GM10248 (cell line): ENCODE measurements at regions not wholly inside any gene's neighbourhood (a gene's known extent, or its start where the extent isn't known, plus 50 kb on each side); places are given as distances from the start of the nearest gene placed in this dataset.

Source experiments
- CTCF ChIA-PET: fragments of 300-600 bp; sonication (Branson Sonifier 250); formaldehyde crosslinking; extraction: SDS; loops from one replicate; lab custom pipeline; 2021; ENCODE audit warnings: antibody characterized with exemption; lab: Yijun Ruan, JAX
- POLR2A ChIA-PET: fragments of 350-650 bp; sonication (Branson Sonifier 250); formaldehyde crosslinking; extraction: SDS; loops from one replicate; lab custom pipeline; 2020; ENCODE audit warnings: antibody characterized with exemption; lab: Yijun Ruan, JAX
- DNase-seq: peaks from one replicate; pipeline ENCODE4 v3.0.0; 2012; ENCODE audit errors: extremely low spot score
- CTCF ChIP-seq: IDR thresholded peaks from 2 replicates; pipeline ENCODE4 v1.5.1; 2012; ENCODE audit warnings: mild to moderate bottlenecking, low read depth; ENCODE audit errors: extremely low read depth, missing control alignments, control extremely low read depth

DNA sequence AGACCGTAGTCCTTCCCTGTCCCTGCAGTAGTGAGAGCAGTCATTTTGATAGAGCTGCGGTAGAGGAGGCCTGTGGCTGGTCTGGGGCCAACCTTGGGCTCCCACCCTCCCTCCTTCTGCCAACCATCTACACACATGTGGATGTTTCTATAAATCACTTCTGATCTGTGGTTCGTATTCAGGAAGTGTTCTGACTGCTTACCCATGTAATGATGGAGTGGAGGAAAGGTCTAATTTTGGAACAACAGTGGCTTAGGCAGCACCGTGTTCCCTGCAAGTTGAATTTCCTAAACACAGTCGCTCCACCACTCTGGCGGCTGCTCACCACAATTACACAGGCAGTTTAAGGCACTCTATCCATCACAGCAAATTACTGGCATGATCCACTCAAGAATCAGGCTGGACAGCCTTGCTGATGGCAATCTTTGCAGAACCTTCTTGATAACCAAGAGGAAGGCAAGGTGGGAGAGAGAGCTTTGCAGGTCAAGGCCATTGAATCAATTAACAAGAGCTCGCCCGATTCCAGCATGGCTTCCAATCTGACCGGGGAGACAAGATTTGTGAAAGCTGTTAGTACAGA is 104.7 kb upstream of the VEPH1 start:
- CTCF ChIA-PET = interaction anchor here (0.7 to 5.5 kb wide), 10 partner anchors 8 to 931 kb away, joined by 3 to 36 read pairs (median 14); no protein-coding TSS in a partner anchor
- DNase-seq = no peak
- TF ChIP-seq CTCF = no peak
- POLR2A ChIA-PET = no interaction called here

GRCh38 chr3:157606852-157607197 is 103.6 kb upstream of the VEPH1 start:
- ChIA-PET POLR2A (no interaction called here), CTCF (interaction anchor here (0.7 to 5.5 kb wide), 35 partner anchors 9 to 1653 kb away, joined by 3 to 36 read pairs (median 4); partner anchors contain the start of gene RSRC1)
- DNase-seq = no peak
- TF ChIP-seq CTCF = no peak

GRCh38 chr3:157606011-157606851 is 103.0 kb upstream of the VEPH1 start:
- DNase-seq = peak; percentile 51
- TF ChIP-seq CTCF = peak; percentile 85
- CTCF ChIA-PET = interaction anchor here (0.6 to 5.5 kb wide), 42 partner anchors 8 to 1654 kb away, joined by 3 to 36 read pairs (median 4); partner anchors contain the start of gene RSRC1
- POLR2A ChIA-PET = no interaction called here

GRCh38 chr3:157605356-157605755 is 102.1 kb upstream of the VEPH1 start:
- no peak for DNase-seq
- POLR2A ChIA-PET = no interaction called here
- CTCF ChIA-PET = interaction anchor here (1.0 to 5.5 kb wide), 22 partner anchors 9 to 1644 kb away, joined by 3 to 36 read pairs (median 6); no protein-coding TSS in a partner anchor
- TF ChIP-seq CTCF = no peak

- ChIA-PET CTCF (interaction anchor here (1.1 to 1.8 kb wide), 4 partner anchors 8 to 929 kb away, joined by 3 to 7 read pairs (median 4); no protein-coding TSS in a partner anchor), POLR2A (no interaction called here)
- no peak for DNase-seq
- TF ChIP-seq CTCF = no peak
These were observed 99.2 kb upstream of the VEPH1 start for GRCh38 chr3:157602424-157602823.

- no peak for TF ChIP-seq CTCF
- CTCF ChIA-PET = interaction anchor here (4.8 kb wide), 1 partner anchor 11 kb away, joined by 29 read pairs; no protein-coding TSS in a partner anchor
- POLR2A ChIA-PET = no interaction called here
- no peak for DNase-seq
These were observed 92.0 kb upstream of the VEPH1 start for GRCh38 chr3:157595259-157595658.
